Nephron (organoid): ENCODE measurements at regions not wholly inside any gene's neighbourhood (a gene's known extent, or its start where the extent isn't known, plus 50 kb on each side); places are given as distances from the start of the nearest gene placed in this dataset.

ENCODE experiments used
- H3K27ac Mint-ChIP-seq, 3 experiments: 2 replicates each; pipeline ENCODE4 v1.8.0; 2020; ENCODE audit warnings: mixed read lengths in 3 of 3, mild to moderate bottlenecking in 2 of 3, moderate library complexity in 1 of 3
- H3K27me3 Mint-ChIP-seq: 2 replicates; pipeline ENCODE4 v1.8.0; 2021; ENCODE audit warnings: low read depth, mild to moderate bottlenecking, moderate library complexity, mixed read lengths
- H3K36me3 Mint-ChIP-seq: 2 replicates; pipeline ENCODE4 v1.8.0; 2020; ENCODE audit warnings: low read depth, mixed read lengths
- H3K4me1 Mint-ChIP-seq: 2 replicates; pipeline ENCODE4 v1.8.0; 2020; ENCODE audit warnings: mixed read lengths
- H3K4me3 Mint-ChIP-seq, 3 experiments: 2 replicates each; pipeline ENCODE4 v1.8.0; 2020; ENCODE audit warnings: mild to moderate bottlenecking in 3 of 3, mixed read lengths in 3 of 3, moderate library complexity in 2 of 3
- H3K9me3 Mint-ChIP-seq: 2 replicates; pipeline ENCODE4 v1.8.0; 2020; ENCODE audit warnings: mixed read lengths
- CTCF ChIP-seq, 3 experiments: fragments of 200-600 bp; sonication (generic); IDR thresholded peaks; one replicate each; pipeline ENCODE4 v1.5.0; 2021; ENCODE audit warnings: antibody characterized with exemption in 3 of 3; ENCODE audit not compliant: unreplicated experiment in 3 of 3

- peaks cover 2% of the 10 kb centered on the region for H3K9me3 Mint-ChIP-seq
- H3K4me1 Mint-ChIP-seq: peaks cover 51% of the 10 kb centered on the region
- TF ChIP-seq CTCF (IDR thresholded peaks at IDR 0.05; ENCODE audit: unreplicated experiment in 3 of 3): no peak
- peak overlapping the region; percentile 8 to 52 (median 28) for H3K27ac Mint-ChIP-seq
- H3K27me3 Mint-ChIP-seq: peaks cover 13% of the 10 kb centered on the region
- peaks cover 7% of the 10 kb centered on the region for H3K36me3 Mint-ChIP-seq
- H3K4me3 Mint-ChIP-seq: no peak overlapping the region
Observed at GRCh38 chr22:27663812-27664211, 137.7 kb downstream of the MN1 start.

- Mint-ChIP-seq H3K4me3 (no peak overlapping the region), H3K4me1 (peaks cover 72% of the 10 kb centered on the region), H3K27me3 (peaks cover 18% of the 10 kb centered on the region), H3K36me3 (peaks cover 7% of the 10 kb centered on the region), H3K9me3 (peaks cover 2% of the 10 kb centered on the region), H3K27ac (peak overlapping the region; percentile 68 to 94 (median 90))
- TF ChIP-seq CTCF (IDR thresholded peaks at IDR 0.05; ENCODE audit: unreplicated experiment in 3 of 3): no peak
Observed at GRCh38 chr22:27666272-27666997, 135.1 kb downstream of the MN1 start.

GRCh38 chr22:27667121-27667843 lies 134.3 kb downstream of the MN1 start:
- peaks cover 18% of the 10 kb centered on the region for H3K27me3 Mint-ChIP-seq
- H3K4me3 Mint-ChIP-seq: peak overlapping the region; percentile 3 to 22 (median 10)
- peak overlapping the region; percentile 68 to 94 (median 90) for H3K27ac Mint-ChIP-seq
- peaks cover 7% of the 10 kb centered on the region for H3K36me3 Mint-ChIP-seq
- H3K4me1 Mint-ChIP-seq: peaks cover 72% of the 10 kb centered on the region
- TF ChIP-seq CTCF (IDR thresholded peaks at IDR 0.05; ENCODE audit: unreplicated experiment in 3 of 3): no peak
- H3K9me3 Mint-ChIP-seq: peaks cover 2% of the 10 kb centered on the region

- no peak for TF ChIP-seq CTCF (IDR thresholded peaks at IDR 0.05; ENCODE audit: unreplicated experiment in 3 of 3)
- Mint-ChIP-seq H3K27me3 (peaks cover 21% of the 10 kb centered on the region), H3K27ac (peak overlapping the region; percentile 68 to 79 (median 73)), H3K4me3 (no peak overlapping the region), H3K36me3 (peaks cover 7% of the 10 kb centered on the region), H3K4me1 (peaks cover 58% of the 10 kb centered on the region), H3K9me3 (peaks cover 2% of the 10 kb centered on the region)
Observed at GRCh38 chr22:27668828-27669797, 132.4 kb downstream of the MN1 start.

- TF ChIP-seq CTCF (IDR thresholded peaks at IDR 0.05; ENCODE audit: unreplicated experiment in 3 of 3): no peak
- Mint-ChIP-seq H3K4me1 (peaks cover 52% of the 10 kb centered on the region), H3K9me3 (peaks cover 2% of the 10 kb centered on the region), H3K36me3 (peaks cover 7% of the 10 kb centered on the region), H3K27ac (peak overlapping the region; percentile 39 to 90 (median 73)), H3K27me3 (peaks cover 27% of the 10 kb centered on the region), H3K4me3 (peak overlapping the region in 1 of 3 experiments; percentile 23)
Observed at GRCh38 chr22:27669798-27670599, 131.6 kb downstream of the MN1 start.
